GM12875 (cell line): ENCODE measurements at regions not wholly inside any gene's neighbourhood (a gene's known extent, or its start where the extent isn't known, plus 50 kb on each side); places are given as distances from the start of the nearest gene placed in this dataset.
"Not testable (repeated sequence)": the region's sequence is repeated elsewhere in the genome, so short reads cannot be mapped to it uniquely, and the experiment has no call there.

Experiments
- H3K4me3 ChIP-seq: one replicate; pipeline ENCODE4 v1.5.1; 2011; ENCODE audit warnings: low read depth, low read length, control low read depth
- CTCF ChIP-seq: IDR thresholded peaks from 2 replicates; pipeline ENCODE4 v1.5.1; 2011; ENCODE audit warnings: low read depth, mild to moderate bottlenecking, control low read depth, inconsistent platforms, low read length, moderate library complexity, borderline replicate concordance; ENCODE audit not compliant: insufficient read depth

- H3K4me3 ChIP-seq: no peak overlapping the region
- no peak for TF ChIP-seq CTCF
Measured at GRCh38 chr9:103226647-103227013, 231.5 kb downstream of the CYLC2 start.

- H3K4me3 ChIP-seq: not testable (repeated sequence)
Measured at GRCh38 chr9:103237571-103238109, 242.5 kb downstream of the CYLC2 start.

GRCh38 chr9:103242025-103242424 lies 246.9 kb downstream of the CYLC2 start:
- no peak for TF ChIP-seq CTCF
- H3K4me3 ChIP-seq: no peak overlapping the region

- no peak overlapping the region for H3K4me3 ChIP-seq
- no peak for TF ChIP-seq CTCF
Measured at GRCh38 chr9:103242486-103242885, 247.4 kb downstream of the CYLC2 start.

GRCh38 chr9:103243553-103243952 lies 248.4 kb downstream of the CYLC2 start:
- no peak for TF ChIP-seq CTCF
- H3K4me3 ChIP-seq: no peak overlapping the region

GRCh38 chr9:103245369-103245768 lies 250.2 kb downstream of the CYLC2 start:
- no peak overlapping the region for H3K4me3 ChIP-seq
- TF ChIP-seq CTCF: no peak

GRCh38 chr9:103261951-103262350 lies 266.8 kb downstream of the CYLC2 start:
- H3K4me3 ChIP-seq: no peak overlapping the region
- no peak for TF ChIP-seq CTCF

- TF ChIP-seq CTCF: no peak
- H3K4me3 ChIP-seq: no peak overlapping the region
Measured at GRCh38 chr9:103266064-103266463, 270.9 kb downstream of the CYLC2 start.
